ENCODE measurements at regions not wholly inside any gene's neighbourhood (a gene's known extent, or its start where the extent isn't known, plus 50 kb on each side); places are given as distances from the start of the nearest gene placed in this dataset.
"Not testable (repeated sequence)": the region's sequence is repeated elsewhere in the genome, so short reads cannot be mapped to it uniquely, and the experiment has no call there.

- DNase-seq, result no peak
Measured at GRCh38 chr6:141580131-141580530, 552.6 kb upstream of the GJE1 start.

- DNase-seq, result no peak
Measured at GRCh38 chr6:141576751-141577150, 556.0 kb upstream of the GJE1 start.

- peak; percentile 87 for DNase-seq
Measured at GRCh38 chr6:141562851-141563763, 569.6 kb upstream of the GJE1 start.

- DNase-seq, result no peak
Measured at GRCh38 chr6:141562186-141562811, 570.4 kb upstream of the GJE1 start.

- DNase-seq, result no peak
Measured at GRCh38 chr6:141561154-141561553, 571.6 kb upstream of the GJE1 start.

- DNase-seq, result no peak
Measured at GRCh38 chr6:141552463-141552862, 580.3 kb upstream of the GJE1 start.

- no peak for DNase-seq
Measured at GRCh38 chr6:141552031-141552430, 580.7 kb upstream of the GJE1 start.

GRCh38 chr6:141551318-141551717, 581.4 kb upstream of the GJE1 start:
- no peak for DNase-seq

GRCh38 chr6:141550471-141550870, 582.3 kb upstream of the GJE1 start:
- DNase-seq, result no peak

GRCh38 chr6:141548966-141549365, 583.8 kb upstream of the GJE1 start:
- DNase-seq, result no peak

- DNase-seq, result no peak
Measured at GRCh38 chr6:141541581-141542324, 591.0 kb upstream of the GJE1 start.

- no peak for DNase-seq
Measured at GRCh38 chr6:141540207-141540606, 592.5 kb upstream of the GJE1 start.

GRCh38 chr6:141539617-141540016, 593.1 kb upstream of the GJE1 start:
- no peak for DNase-seq

GRCh38 chr6:141532211-141532610, 600.5 kb upstream of the GJE1 start:
- DNase-seq, result no peak

GRCh38 chr6:141531040-141531439, 601.7 kb upstream of the GJE1 start:
- no peak for DNase-seq

- DNase-seq, result no peak
Measured at GRCh38 chr6:141528596-141528995, 604.1 kb upstream of the GJE1 start.

- DNase-seq, result no peak
Measured at GRCh38 chr6:141526985-141527384, 605.7 kb upstream of the GJE1 start.

GRCh38 chr6:141521440-141521839, 611.3 kb upstream of the GJE1 start:
- no peak for DNase-seq

- DNase-seq, result no peak
Measured at GRCh38 chr6:141513830-141514229, 618.9 kb upstream of the GJE1 start.

- DNase-seq, result no peak
Measured at GRCh38 chr6:141510803-141511202, 621.9 kb upstream of the GJE1 start.

GRCh38 chr6:141506062-141506461, 626.7 kb upstream of the GJE1 start:
- DNase-seq, result not testable (repeated sequence)

- DNase-seq, result not testable (repeated sequence)
Measured at GRCh38 chr6:141504318-141504717, 628.4 kb upstream of the GJE1 start.

GRCh38 chr6:141501616-141502015, 631.1 kb upstream of the GJE1 start:
- DNase-seq, result no peak
